GM10248 (cell line): ENCODE measurements at regions not wholly inside any gene's neighbourhood (a gene's known extent, or its start where the extent isn't known, plus 50 kb on each side); places are given as distances from the start of the nearest gene placed in this dataset.
"Not testable (repeated sequence)": the region's sequence is repeated elsewhere in the genome, so short reads cannot be mapped to it uniquely, and the experiment has no call there.

Experiments used
- CTCF ChIA-PET: fragments of 300-600 bp; sonication (Branson Sonifier 250); formaldehyde crosslinking; extraction: SDS; loops from one replicate; lab custom pipeline; 2021; ENCODE audit warnings: antibody characterized with exemption; lab: Yijun Ruan, JAX
- POLR2A ChIA-PET: fragments of 350-650 bp; sonication (Branson Sonifier 250); formaldehyde crosslinking; extraction: SDS; loops from one replicate; lab custom pipeline; 2020; ENCODE audit warnings: antibody characterized with exemption; lab: Yijun Ruan, JAX
- DNase-seq: peaks from one replicate; pipeline ENCODE4 v3.0.0; 2012; ENCODE audit errors: extremely low spot score
- TF ChIP-seq, protein P1 (sequence below): IDR thresholded peaks from 2 replicates; pipeline ENCODE4 v1.5.1; 2012; ENCODE audit warnings: mild to moderate bottlenecking, low read depth; ENCODE audit errors: extremely low read depth, missing control alignments, control extremely low read depth

- no peak for DNase-seq
- TF ChIP-seq, protein P1, sequence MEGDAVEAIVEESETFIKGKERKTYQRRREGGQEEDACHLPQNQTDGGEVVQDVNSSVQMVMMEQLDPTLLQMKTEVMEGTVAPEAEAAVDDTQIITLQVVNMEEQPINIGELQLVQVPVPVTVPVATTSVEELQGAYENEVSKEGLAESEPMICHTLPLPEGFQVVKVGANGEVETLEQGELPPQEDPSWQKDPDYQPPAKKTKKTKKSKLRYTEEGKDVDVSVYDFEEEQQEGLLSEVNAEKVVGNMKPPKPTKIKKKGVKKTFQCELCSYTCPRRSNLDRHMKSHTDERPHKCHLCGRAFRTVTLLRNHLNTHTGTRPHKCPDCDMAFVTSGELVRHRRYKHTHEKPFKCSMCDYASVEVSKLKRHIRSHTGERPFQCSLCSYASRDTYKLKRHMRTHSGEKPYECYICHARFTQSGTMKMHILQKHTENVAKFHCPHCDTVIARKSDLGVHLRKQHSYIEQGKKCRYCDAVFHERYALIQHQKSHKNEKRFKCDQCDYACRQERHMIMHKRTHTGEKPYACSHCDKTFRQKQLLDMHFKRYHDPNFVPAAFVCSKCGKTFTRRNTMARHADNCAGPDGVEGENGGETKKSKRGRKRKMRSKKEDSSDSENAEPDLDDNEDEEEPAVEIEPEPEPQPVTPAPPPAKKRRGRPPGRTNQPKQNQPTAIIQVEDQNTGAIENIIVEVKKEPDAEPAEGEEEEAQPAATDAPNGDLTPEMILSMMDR: no peak
- ChIA-PET CTCF (interaction anchor here (1.0 kb wide), 1 partner anchor 14 kb away, joined by 3 read pairs; no protein-coding TSS in a partner anchor), POLR2A (no interaction called here)
Measured at GRCh38 chr3:10688548-10689172, 127.4 kb upstream of the SLC6A11 start.

DNA sequence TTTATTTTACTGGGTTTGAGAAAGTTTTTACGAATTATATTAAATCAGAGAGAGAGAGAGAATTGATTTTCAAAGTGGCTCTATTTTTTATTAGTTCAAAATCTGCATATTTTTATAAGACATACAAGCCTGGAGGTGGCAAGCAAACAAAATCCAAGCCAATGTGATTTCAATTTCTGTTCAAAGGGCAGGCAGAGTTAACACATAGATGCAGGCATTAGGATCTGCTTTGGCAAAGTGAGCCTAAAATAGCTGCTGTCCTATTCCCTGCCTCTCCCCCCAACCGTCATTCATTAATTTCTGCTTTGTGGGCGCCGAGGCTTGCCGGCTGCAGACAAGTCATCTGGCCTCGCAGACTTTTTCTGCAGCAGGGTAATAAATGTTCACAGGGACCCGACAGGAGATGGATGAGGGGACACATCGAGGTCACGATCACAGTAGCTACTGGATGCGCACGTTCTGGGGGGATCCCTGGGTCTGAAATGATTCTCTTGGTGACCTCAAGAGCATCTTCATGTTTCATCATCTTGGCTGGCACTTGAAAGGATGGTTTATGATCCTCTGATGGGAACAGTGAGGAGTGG lies 123.9 kb upstream of the SLC6A11 start:
- CTCF ChIA-PET: no interaction called here
- POLR2A ChIA-PET: no interaction called here
- TF ChIP-seq, protein P1: no peak
- no peak for DNase-seq

DNA sequence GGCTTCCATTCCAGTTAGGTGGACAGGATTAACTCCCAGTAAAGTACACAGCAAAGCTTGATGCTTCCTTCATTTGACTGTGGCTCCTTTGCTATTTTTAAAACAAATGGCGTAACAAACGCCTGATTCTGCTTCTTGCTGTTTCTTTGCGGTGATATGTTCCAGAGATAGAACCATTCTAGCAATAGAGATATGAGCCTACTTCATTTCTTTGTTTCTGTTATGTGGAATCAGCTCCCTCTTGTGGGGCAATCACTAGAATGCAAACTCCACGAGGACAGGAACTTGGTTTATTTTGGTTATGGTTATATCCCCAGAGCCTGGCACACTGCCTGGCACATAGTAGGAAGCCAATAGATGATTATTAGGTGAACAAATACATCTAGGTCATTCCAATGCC lies 122.6 kb upstream of the SLC6A11 start:
- POLR2A ChIA-PET: no interaction called here
- CTCF ChIA-PET: interaction anchor here (0.6 kb wide), 1 partner anchor 29 kb away, joined by 3 read pairs; no protein-coding TSS in a partner anchor
- no peak for DNase-seq
- TF ChIP-seq, protein P1: no peak

- no peak for DNase-seq
- CTCF ChIA-PET: interaction anchor here (0.6 kb wide), 1 partner anchor 30 kb away, joined by 3 read pairs; no protein-coding TSS in a partner anchor
- TF ChIP-seq, protein P1: no peak
- POLR2A ChIA-PET: no interaction called here
Measured at GRCh38 chr3:10694179-10694578, 121.8 kb upstream of the SLC6A11 start.

GRCh38 chr3:10695186-10695585 lies 120.8 kb upstream of the SLC6A11 start:
- CTCF ChIA-PET, DNase-seq, POLR2A ChIA-PET: not testable (repeated sequence)

DNA sequence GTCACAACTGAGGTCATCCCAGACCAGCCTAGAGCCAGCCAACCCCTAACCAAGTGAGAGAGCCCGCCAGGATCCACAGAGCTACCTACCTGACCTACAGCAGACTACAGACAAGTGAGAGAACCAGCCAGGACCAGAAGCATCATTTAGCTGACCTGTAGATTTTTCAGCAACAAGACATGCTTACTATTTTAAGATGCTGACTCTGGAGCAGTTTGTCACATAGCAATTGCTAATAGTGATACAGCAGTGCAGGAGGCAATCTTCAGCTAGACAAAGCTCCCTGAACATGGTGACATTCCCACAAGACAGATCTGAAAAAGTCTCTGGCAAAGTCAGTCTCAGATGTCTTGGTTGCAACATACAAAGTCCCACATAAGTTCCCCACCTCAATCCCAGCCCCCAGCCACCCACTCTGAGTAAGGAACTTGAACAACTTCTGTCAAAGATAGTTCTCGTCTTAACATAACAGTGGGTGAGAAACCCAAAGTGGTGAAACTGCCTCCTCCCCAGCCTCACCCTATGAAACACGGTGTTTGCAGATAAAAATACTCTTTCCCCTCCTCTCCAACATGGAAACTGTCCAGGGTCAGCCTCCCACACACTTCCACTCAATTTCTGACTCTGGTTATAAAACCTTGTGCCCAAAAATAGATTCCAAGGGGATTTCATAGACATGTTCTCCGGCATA lies 120.3 kb upstream of the SLC6A11 start:
- CTCF ChIA-PET: no interaction called here
- no peak for DNase-seq
- POLR2A ChIA-PET: no interaction called here
- TF ChIP-seq, protein P1: no peak

DNA sequence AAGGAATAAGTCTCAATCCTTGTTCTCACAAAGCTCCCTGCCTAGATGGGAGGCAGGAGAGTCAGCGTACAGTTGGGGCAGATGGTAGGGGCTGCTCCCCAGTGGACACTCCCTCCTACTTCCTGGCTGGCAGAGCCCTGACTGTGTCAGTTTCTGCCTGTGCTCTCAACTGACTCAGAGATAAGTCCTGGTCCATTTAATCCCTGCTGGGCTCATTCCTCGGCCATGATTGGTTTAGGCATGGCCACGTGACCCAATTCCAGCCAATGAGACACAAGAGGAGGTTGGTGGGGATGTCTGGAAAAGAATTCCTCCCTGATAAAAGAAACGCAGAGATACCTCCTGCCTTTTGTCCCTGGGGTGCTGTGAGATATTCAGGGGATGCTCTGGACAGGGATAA lies 118.1 kb upstream of the SLC6A11 start:
- TF ChIP-seq, protein P1: no peak
- ChIA-PET POLR2A (no interaction called here), CTCF (no interaction called here)
- no peak for DNase-seq
